ENCODE measurements at regions not wholly inside any gene's neighbourhood (a gene's known extent, or its start where the extent isn't known, plus 50 kb on each side); places are given as distances from the start of the nearest gene placed in this dataset.
"Not testable (repeated sequence)": the region's sequence is repeated elsewhere in the genome, so short reads cannot be mapped to it uniquely, and the experiment has no call there.

- no peak for DNase-seq
These were observed 121.3 kb upstream of the JADE1 start for GRCh38 chr4:128688033-128688721.

GRCh38 chr4:128686810-128687209 is 122.7 kb upstream of the JADE1 start:
- no peak for DNase-seq

- no peak for DNase-seq
These were observed 123.5 kb upstream of the JADE1 start for GRCh38 chr4:128686032-128686465.

GRCh38 chr4:128684016-128684415 is 125.5 kb upstream of the JADE1 start:
- DNase-seq, result no peak

GRCh38 chr4:128682942-128683666 is 126.4 kb upstream of the JADE1 start:
- no peak for DNase-seq

- DNase-seq, result no peak
These were observed 133.4 kb upstream of the JADE1 start for GRCh38 chr4:128676095-128676494.

- no peak for DNase-seq
These were observed 134.4 kb upstream of the JADE1 start for GRCh38 chr4:128675083-128675482.

GRCh38 chr4:128673159-128673558 is 136.3 kb upstream of the JADE1 start:
- DNase-seq, result not testable (repeated sequence)

- DNase-seq, result not testable (repeated sequence)
These were observed 136.9 kb upstream of the JADE1 start for GRCh38 chr4:128672596-128672995.

- DNase-seq, result no peak
These were observed 139.0 kb upstream of the JADE1 start for GRCh38 chr4:128670513-128670912.

- no peak for DNase-seq
These were observed 140.9 kb upstream of the JADE1 start for GRCh38 chr4:128668566-128668965.

- DNase-seq, result no peak
These were observed 144.0 kb upstream of the JADE1 start for GRCh38 chr4:128665514-128665913.

GRCh38 chr4:128663325-128663724 is 146.2 kb upstream of the JADE1 start:
- DNase-seq, result peak; percentile 2 to 12

- DNase-seq, result no peak
These were observed 148.0 kb upstream of the JADE1 start for GRCh38 chr4:128661479-128661878.

- DNase-seq, result no peak
These were observed 148.9 kb upstream of the JADE1 start for GRCh38 chr4:128660361-128661215.

GRCh38 chr4:128658214-128658631 is 151.3 kb upstream of the JADE1 start:
- no peak for DNase-seq

- DNase-seq, result no peak
These were observed 151.9 kb upstream of the JADE1 start for GRCh38 chr4:128657638-128658037.

- DNase-seq, result no peak
These were observed 155.0 kb upstream of the JADE1 start for GRCh38 chr4:128654465-128654864.

- DNase-seq, result no peak
These were observed 155.7 kb upstream of the JADE1 start for GRCh38 chr4:128653527-128654444.

GRCh38 chr4:128649575-128650205 is 159.8 kb upstream of the JADE1 start:
- DNase-seq, result no peak

- no peak for DNase-seq
These were observed 160.3 kb upstream of the JADE1 start for GRCh38 chr4:128649161-128649560.

GRCh38 chr4:128648021-128648420 is 161.5 kb upstream of the JADE1 start:
- no peak for DNase-seq

Measured in CD4-positive, alpha-beta T cell treated with Interferon alpha-2 for 1 hour (primary cell).